ENCODE measurements at regions not wholly inside any gene's neighbourhood (a gene's known extent, or its start where the extent isn't known, plus 50 kb on each side); places are given as distances from the start of the nearest gene placed in this dataset.

DNA sequence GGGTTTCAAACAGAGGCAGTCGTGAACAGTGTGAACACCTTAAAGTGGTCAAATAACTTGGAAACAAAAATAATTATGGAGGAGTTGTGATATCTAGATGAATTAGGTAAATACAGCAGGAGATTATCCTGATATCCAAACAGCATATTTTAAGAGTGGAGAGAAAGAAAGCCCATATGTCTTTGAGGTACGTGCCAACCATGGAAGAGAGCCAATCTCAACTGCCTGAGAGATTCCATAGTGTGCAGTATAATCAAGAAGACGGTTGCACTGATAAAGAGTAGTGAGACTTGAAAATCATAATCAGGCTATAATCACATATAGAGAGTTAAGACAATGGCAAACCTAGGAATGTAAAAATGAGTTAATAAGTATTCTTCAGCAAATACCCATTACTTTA lies 472.8 kb upstream of the SLITRK5 start:
- Mint-ChIP-seq H3K27ac (no peak overlapping the region), H3K27me3 (ENCODE audit: low read depth) (no peaks in the 10 kb centered on the region), H3K4me1 (peaks cover 11% of the 10 kb centered on the region; the same call in 1 of the 2 replicates), H3K9me3 (peaks cover 25% of the 10 kb centered on the region), H3K4me3 (no peak overlapping the region), H3K36me3 (peaks cover 23% of the 10 kb centered on the region)
- POLR2A ChIA-PET = no interaction called here
- ATAC-seq = no peak
- no peak for DNase-seq (ENCODE audit: low spot score)
- CTCF ChIA-PET = no interaction called here
- TF ChIP-seq SOX15 (CRISPR knock-in tag; IDR thresholded peaks at IDR 0.05) (no peak), JAZF1 (CRISPR knock-in tag; IDR thresholded peaks at IDR 0.05) (no peak), ZNF317 (CRISPR knock-in tag; IDR thresholded peaks at IDR 0.05; ENCODE audit: borderline replicate concordance, low read depth) (no peak), ZNF121 (CRISPR knock-in tag; IDR thresholded peaks at IDR 0.05) (no peak), MYBL2 (CRISPR knock-in tag; IDR thresholded peaks at IDR 0.05) (no peak), ZNF219 (CRISPR knock-in tag; IDR thresholded peaks at IDR 0.05; ENCODE audit: borderline replicate concordance) (no peak), NR1H2 (CRISPR knock-in tag; IDR thresholded peaks at IDR 0.05) (no peak)
- TF ChIP-seq, protein P1, sequence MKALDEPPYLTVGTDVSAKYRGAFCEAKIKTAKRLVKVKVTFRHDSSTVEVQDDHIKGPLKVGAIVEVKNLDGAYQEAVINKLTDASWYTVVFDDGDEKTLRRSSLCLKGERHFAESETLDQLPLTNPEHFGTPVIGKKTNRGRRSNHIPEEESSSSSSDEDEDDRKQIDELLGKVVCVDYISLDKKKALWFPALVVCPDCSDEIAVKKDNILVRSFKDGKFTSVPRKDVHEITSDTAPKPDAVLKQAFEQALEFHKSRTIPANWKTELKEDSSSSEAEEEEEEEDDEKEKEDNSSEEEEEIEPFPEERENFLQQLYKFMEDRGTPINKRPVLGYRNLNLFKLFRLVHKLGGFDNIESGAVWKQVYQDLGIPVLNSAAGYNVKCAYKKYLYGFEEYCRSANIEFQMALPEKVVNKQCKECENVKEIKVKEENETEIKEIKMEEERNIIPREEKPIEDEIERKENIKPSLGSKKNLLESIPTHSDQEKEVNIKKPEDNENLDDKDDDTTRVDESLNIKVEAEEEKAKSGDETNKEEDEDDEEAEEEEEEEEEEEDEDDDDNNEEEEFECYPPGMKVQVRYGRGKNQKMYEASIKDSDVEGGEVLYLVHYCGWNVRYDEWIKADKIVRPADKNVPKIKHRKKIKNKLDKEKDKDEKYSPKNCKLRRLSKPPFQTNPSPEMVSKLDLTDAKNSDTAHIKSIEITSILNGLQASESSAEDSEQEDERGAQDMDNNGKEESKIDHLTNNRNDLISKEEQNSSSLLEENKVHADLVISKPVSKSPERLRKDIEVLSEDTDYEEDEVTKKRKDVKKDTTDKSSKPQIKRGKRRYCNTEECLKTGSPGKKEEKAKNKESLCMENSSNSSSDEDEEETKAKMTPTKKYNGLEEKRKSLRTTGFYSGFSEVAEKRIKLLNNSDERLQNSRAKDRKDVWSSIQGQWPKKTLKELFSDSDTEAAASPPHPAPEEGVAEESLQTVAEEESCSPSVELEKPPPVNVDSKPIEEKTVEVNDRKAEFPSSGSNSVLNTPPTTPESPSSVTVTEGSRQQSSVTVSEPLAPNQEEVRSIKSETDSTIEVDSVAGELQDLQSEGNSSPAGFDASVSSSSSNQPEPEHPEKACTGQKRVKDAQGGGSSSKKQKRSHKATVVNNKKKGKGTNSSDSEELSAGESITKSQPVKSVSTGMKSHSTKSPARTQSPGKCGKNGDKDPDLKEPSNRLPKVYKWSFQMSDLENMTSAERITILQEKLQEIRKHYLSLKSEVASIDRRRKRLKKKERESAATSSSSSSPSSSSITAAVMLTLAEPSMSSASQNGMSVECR (CRISPR knock-in tag; IDR thresholded peaks at IDR 0.05; ENCODE audit: borderline replicate concordance) = no peak
- TF ChIP-seq, protein P2, sequence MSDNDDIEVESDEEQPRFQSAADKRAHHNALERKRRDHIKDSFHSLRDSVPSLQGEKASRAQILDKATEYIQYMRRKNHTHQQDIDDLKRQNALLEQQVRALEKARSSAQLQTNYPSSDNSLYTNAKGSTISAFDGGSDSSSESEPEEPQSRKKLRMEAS (CRISPR knock-in tag; IDR thresholded peaks at IDR 0.05) = no peak

DNA sequence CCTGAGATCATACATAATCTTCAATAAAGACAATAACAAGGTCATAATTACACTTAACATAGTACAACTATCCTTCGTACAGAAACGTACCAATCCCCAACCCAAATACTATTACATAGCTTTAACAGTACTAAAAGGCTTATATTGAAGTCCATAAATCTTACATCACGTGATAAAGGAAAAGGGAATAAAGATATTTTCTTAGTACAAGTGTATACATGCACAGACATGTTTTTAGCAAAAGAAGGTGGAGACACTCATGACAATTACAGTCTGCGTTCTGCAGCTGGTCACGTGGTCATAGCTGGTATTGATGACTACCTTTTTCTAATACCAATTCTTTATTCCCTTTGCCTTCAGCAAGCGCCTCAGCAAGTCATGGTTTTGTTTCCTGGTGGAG lies 464.5 kb upstream of the SLITRK5 start:
- ATAC-seq (no peak), DNase-seq (ENCODE audit: low spot score) (no peak)
- H3K4me1 Mint-ChIP-seq = peaks cover 6% of the 10 kb centered on the region
- H3K36me3 Mint-ChIP-seq = no peaks in the 10 kb centered on the region
- POLR2A ChIA-PET = no interaction called here
- TF ChIP-seq, protein P2 (CRISPR knock-in tag; IDR thresholded peaks at IDR 0.05) = no peak
- H3K4me3 Mint-ChIP-seq = no peak overlapping the region
- no peak overlapping the region for H3K27ac Mint-ChIP-seq
- H3K9me3 Mint-ChIP-seq = peaks cover 3% of the 10 kb centered on the region; the same call in 1 of the 2 replicates
- CTCF ChIA-PET = no interaction called here
- H3K27me3 Mint-ChIP-seq (ENCODE audit: low read depth) = no peaks in the 10 kb centered on the region

DNA sequence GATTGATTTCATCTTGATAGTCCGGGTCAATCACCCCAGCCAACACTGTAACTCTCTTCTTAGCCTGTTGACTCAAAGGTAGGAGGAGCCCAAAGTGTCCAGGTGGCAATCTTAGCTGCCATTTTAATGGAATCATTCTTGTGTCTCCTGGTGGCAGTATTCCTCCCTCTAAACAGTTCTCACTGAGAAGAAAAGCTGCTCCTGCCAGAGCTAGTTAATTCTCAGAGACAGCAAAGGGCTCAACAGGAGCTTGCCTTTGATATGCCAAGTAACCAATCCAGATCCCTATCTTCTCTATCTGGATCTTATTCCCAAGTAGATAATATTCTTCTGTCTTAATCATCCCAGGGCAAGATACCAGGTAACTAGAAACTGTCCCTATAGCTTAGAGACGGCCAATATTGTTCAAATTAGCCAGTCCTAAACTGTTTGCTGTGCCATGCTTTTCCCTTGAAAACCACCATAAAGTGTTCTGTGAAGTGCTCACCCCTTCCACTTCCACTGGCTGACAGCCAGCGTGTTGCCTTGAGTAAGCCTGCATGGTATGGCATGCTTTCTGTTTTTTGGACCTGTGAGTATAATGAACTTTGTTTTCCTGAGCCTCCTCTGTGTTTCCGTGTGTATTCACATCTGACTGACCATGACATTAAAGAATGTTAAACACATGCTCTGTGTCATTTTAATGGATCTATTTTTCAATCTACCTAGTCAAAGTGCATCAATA lies 463.7 kb upstream of the SLITRK5 start:
- ChIA-PET CTCF (no interaction called here), POLR2A (no interaction called here)
- TF ChIP-seq, protein P3, sequence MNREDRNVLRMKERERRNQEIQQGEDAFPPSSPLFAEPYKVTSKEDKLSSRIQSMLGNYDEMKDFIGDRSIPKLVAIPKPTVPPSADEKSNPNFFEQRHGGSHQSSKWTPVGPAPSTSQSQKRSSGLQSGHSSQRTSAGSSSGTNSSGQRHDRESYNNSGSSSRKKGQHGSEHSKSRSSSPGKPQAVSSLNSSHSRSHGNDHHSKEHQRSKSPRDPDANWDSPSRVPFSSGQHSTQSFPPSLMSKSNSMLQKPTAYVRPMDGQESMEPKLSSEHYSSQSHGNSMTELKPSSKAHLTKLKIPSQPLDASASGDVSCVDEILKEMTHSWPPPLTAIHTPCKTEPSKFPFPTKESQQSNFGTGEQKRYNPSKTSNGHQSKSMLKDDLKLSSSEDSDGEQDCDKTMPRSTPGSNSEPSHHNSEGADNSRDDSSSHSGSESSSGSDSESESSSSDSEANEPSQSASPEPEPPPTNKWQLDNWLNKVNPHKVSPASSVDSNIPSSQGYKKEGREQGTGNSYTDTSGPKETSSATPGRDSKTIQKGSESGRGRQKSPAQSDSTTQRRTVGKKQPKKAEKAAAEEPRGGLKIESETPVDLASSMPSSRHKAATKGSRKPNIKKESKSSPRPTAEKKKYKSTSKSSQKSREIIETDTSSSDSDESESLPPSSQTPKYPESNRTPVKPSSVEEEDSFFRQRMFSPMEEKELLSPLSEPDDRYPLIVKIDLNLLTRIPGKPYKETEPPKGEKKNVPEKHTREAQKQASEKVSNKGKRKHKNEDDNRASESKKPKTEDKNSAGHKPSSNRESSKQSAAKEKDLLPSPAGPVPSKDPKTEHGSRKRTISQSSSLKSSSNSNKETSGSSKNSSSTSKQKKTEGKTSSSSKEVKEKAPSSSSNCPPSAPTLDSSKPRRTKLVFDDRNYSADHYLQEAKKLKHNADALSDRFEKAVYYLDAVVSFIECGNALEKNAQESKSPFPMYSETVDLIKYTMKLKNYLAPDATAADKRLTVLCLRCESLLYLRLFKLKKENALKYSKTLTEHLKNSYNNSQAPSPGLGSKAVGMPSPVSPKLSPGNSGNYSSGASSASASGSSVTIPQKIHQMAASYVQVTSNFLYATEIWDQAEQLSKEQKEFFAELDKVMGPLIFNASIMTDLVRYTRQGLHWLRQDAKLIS (CRISPR knock-in tag; IDR thresholded peaks at IDR 0.05; ENCODE audit: borderline replicate concordance) = no peak
- Mint-ChIP-seq H3K9me3 (peaks cover 3% of the 10 kb centered on the region; the same call in 1 of the 2 replicates), H3K4me1 (peaks cover 4% of the 10 kb centered on the region), H3K4me3 (no peak overlapping the region), H3K27me3 (ENCODE audit: low read depth) (no peaks in the 10 kb centered on the region), H3K27ac (no peak overlapping the region), H3K36me3 (no peaks in the 10 kb centered on the region)
- DNase-seq (ENCODE audit: low spot score) (no peak), ATAC-seq (no peak)

Data from WTC11 (cell line).